Stimulated activated CD4-positive, alpha-beta T cell treated with anti-CD3 and anti-CD28 coated beads, Interleukin-2, amount 100 ng/mL, for 48 hours (primary cell): ENCODE measurements at regions not wholly inside any gene's neighbourhood (a gene's known extent, or its start where the extent isn't known, plus 50 kb on each side); places are given as distances from the start of the nearest gene placed in this dataset.
"Not testable (repeated sequence)": the region's sequence is repeated elsewhere in the genome, so short reads cannot be mapped to it uniquely, and the experiment has no call there.

Experiments
- DNase-seq, 2 donors: peaks; one replicate each; pipeline ENCODE4 v3.0.0-alpha.2; 2020

DNA sequence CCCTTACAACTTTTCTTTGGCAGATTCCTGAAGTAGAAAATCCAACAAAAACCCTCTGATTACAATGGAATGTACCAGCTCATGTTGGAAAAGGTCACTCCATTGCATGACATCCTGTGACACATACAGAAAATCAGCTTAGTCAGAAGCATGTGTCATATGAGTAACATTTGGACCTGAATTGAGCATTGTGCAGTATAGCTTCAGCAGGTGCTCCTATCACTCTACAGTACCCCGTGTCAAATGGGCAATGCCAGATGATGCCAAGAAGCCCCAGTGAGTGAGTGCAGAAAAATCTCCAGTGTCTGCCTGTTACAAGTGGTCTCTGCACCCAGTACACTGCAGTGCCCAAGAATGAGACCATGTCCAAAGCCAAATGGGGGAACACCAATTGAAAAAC is 129.7 kb upstream of the RUNX1 start:
- no peak for DNase-seq

DNA sequence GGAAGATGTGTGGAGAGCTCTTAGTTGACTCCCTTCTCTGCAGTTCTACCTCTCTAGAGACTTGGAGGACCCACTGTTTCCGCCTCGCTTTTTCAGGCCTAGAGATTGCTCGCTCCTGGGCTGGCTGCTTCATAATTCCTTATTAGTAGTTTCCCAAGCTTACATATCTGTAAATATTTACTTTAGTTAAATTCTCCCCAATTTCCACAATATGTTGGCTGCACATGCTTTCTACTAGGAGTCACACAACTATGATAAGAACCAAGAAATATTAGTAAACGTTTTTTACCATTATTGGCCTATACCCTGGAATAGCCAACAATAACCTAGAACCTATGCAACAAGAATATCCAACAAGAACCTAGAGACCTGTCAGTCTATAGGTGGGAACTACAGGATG is 129.0 kb upstream of the RUNX1 start:
- DNase-seq = no peak

DNA sequence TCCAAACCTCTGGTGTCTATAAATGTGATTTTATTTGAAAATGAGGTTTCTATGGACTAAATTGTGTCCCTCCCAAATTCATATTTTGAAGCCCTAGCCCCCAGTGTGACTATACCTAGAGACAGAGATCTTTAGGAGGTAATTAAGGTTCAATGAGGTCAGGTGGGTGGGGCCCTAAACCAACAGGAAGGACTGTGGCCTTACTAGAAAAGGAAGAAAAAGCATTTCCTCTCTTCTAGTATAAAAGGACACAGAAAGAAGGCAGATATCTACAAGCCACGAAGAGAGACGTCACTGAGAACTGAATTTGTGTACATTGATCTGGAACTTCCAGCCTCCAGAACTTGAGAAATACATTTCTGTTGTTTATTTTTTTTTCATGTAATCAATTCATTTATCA is 123.1 kb upstream of the RUNX1 start:
- no peak for DNase-seq

DNA sequence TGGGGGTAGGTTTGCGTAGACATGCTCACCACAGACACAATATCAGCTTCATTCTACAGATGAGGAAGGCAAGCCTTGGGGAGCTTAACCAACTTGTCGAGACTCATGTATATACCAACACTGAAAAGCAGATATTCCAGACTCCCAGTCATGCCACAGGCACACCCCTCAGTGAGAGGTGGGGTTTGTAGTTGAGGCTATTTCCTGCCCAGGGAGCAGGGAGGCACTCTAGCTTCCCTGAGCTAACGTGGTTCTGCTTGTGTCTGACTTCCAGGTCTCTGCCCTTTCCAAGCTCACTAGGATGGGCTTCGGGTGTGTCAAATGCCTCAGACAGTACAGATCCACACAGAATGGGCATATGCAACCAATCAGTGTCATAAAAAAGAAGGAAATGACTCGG is 122.3 kb upstream of the RUNX1 start:
- no peak for DNase-seq

DNA sequence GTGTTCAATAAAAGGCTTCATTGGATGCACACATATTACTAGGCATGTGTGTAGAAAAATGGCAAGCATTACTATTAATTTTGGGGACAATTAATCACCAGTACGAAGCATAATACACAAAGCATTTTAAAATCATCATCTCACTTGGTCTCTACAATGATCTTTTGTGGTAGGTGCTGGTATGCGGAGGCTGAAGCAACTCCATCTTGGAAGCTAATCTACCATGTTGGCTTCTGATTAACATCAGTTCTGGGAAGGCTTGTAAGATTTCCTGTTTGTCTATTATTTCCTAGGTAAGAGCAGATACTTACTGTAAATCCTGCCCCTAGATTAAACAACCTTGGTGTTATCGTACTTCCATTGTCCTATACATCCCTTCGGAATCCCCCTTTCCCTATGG is 121.7 kb upstream of the RUNX1 start:
- DNase-seq = no peak

DNA sequence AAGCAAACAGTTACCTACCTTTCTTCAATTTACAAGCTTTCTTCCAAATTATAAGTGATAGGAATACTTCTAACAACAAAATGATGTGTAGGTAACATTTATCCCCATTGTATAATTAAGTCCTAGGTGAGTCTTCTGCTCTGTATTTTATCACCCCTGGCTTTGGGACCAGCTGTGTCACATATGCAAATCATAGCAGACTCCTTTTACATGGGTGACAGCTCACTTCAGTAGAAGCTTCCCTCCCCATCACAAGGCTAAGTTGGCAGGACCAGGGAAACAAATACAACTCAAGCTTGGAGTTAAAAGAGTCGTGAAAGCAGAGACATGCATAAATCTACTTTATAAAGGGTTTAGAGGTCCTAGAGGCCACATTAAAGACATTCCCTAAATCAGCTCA is 121.1 kb upstream of the RUNX1 start:
- no peak for DNase-seq

DNA sequence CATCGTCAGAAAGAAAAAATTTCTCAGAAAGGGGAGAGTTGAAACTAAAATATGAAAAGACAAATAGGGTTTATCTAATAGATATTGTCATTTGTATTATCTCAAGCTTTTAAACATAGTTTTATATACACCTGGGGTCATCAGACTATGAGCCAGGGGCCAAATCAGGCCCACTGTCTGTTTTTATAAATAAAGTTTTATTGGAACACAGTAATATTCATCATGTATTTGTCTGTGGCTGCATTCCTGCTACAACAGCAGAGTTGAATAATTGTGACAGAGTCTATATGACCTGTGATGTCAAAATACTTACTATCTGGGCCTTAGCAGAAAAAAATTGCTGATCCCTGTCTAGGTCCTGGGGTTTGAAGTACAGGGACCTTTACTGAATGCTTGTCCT is 120.5 kb upstream of the RUNX1 start:
- DNase-seq = no peak

DNA sequence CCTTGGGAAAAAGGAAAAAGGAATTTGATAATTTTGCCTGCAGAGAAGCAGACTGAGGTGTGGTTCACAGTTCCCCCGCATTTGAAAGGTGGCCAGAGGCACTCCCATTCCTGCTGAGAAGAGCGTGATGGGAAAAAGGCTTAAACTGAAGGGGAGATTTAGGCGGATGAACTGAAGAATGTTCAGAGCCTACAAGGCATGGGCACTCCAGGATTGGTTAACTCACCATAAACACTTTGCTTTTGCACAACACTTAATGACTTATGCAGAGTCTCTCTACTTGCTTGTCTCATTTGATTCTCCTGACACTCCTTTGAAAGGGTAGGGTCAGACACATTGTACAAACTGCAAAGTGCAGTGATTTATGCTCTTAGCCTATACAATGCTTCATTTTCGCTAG is 119.6 kb upstream of the RUNX1 start:
- DNase-seq = no peak

DNA sequence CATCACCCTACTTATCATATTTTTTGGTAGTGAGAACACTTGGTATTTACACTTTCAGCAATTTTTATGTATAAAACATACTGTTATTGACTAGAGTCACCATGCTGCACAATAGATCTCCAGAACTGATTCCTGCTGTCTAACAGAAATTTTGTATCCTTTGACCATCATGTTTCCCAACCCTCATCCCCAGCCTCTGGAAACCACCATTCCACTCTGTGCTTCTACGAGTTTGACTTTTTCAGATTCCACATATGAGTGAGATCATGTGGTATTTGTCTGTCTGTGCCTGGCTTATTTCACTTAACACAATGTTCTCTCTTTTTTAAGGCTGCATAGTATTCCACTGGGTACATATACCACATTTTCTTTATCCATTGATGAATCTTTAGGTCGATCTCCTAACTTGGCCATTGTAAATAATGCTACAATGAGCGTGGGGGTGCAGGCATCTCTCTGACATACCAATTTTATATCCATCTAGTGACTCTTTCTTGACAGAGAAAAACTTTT is 115.9 kb upstream of the RUNX1 start:
- DNase-seq = no peak

DNA sequence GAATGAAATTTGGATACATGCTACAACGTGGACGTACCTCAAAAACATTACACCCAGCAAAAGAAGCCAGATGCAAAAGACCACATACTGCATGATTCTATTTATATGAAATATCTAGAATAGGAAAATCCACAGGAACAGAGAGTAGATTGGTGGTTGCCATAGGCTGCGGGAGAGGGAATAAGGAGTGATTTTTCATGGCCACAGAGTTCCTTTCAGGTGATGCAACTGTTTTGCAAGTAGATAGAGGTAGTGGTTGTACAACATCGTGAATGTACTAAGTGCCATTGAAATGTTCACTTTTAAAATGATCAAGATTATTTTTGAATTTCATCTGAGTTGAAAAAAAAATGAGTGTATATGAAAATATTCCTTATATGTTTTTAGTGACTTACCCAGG is 115.3 kb upstream of the RUNX1 start:
- no peak for DNase-seq

DNA sequence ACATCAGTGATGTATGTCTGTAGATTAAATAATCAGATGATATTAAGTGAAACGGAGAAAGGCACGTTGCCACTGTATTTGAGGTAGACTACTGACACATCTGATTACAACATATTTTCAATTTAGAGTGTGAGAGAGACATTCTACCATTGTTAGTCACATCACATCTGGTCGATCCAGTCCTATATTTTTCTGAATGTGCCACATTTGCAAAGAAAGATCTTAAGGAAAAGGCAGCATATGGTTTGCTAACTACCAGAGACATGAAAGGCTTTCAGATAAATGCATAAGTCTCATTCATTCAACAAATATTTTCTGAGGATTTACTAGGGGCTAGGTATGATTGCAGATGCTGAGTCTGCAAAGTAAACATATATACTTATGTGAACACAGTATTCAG is 114.3 kb upstream of the RUNX1 start:
- DNase-seq = no peak

DNA sequence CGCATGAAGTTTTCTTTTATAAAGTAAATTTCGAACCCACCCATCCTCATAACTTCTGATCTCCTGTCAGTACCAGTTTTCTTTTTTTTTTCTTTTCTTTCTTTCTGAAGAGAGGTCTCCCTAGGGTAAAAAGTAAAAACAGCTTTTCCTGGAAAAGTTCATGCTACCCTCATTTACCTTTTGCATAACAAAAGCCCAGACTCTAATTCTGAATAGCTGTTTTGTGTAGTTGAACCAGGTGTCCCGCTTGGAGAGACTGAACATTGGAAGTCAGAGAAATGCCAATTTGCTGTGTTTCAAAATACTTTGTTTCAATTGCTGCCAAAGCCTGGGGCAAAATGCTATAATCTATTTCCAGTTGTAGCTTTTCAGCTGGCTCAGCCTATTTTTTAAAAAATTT is 113.7 kb upstream of the RUNX1 start:
- no peak for DNase-seq

DNA sequence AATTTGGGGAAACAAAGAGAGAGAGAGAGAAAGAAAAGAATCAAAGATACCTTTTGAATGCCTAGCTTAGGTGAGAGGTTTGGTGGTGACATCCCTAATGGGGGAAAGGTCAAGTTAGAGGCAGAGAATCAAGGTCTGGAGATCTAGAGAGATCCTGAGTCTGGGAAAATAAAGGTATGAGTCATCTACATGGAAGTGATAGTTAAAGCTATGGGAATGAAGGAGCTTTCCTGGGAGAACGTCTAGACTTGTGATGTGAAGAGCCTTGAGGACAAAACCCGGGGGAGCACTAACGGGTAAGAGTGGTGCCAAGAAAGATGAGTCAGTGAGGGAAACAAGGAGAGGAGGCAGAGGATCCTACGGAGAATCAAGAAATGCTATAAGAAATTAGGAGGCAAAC is 110.8 kb upstream of the RUNX1 start:
- no peak for DNase-seq

DNA sequence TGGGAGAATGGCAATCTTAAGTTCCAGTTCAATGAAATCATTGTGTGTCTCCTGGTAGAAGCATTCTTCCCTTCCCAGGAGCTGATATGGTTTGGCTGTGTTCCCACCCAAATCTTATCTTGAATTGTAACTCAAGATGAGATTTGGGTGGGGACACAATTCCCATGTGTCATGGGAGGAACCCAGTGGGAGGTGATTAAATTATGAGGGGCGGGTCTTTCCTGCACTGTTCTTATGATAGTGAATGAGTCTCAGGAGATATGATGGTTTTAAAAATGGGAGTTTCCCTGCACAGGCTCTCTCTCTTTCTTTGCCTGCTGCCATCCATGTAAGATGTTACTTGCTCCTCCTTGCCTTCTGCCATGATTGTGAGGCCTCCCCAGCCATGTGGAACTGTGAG is 108.3 kb upstream of the RUNX1 start:
- DNase-seq = not testable (repeated sequence)

DNA sequence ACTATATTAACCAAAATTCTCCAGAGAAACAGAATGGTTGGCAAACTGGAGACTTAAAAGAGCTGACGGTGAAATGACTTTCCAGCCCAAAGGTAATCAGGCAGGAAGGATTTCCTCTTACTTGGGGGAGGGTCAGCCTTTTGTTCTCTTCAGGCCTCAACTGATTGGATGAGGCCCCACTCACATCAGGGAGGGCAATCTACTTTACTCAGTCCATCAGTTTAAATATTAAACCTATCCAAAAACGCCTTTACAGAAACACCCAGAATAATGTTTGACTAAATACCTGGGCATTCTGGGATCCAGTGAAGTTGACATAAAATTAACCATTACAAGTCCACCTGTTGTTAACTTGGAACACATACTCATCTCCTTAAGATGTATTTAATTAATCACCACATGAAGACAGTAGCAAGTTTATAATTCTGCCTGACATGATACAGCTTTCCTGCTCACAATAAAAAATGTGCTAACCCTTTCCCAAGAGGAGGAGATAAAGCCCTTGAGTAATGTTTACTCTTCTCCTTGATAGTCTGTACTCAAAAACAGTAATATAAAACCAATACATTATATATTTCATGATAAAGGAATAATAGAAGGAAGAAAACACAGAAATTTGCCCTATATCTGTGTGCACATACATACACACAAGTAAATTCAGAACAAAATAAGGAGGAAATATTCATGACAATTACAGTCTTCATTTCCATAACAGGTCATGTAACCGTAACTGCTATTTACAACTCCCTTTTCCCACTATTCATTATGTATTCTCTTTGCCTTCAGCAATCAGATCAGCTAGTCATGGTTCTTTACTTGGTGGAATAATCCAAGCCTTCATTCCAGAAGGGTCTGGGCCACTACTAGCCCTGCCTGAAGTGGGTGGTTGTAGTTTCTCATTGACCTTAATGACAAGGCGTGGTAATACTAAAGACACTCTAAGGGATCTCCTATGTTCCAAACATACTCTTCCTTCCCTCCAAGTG is 107.5 kb upstream of the RUNX1 start:
- DNase-seq = no peak

DNA sequence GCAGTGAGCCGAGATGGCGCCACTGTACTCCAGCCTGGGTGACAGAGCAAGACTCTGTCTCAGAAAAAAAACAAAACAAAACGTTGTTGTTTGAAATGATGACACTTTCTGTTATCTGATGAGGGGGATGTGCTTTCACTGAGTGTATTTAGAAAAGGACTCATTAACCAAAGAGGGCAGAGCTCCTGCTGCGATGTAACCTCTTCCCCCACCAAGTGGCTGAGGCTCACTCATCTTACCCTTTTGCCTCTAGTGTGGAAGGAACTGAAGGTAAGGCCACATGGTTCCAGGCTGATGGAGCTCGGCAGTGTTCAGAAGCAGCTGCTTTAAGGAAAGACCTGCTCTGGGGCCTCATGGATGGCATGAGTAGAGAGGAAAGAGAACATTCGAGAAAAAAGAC is 105.7 kb upstream of the RUNX1 start:
- no peak for DNase-seq

DNA sequence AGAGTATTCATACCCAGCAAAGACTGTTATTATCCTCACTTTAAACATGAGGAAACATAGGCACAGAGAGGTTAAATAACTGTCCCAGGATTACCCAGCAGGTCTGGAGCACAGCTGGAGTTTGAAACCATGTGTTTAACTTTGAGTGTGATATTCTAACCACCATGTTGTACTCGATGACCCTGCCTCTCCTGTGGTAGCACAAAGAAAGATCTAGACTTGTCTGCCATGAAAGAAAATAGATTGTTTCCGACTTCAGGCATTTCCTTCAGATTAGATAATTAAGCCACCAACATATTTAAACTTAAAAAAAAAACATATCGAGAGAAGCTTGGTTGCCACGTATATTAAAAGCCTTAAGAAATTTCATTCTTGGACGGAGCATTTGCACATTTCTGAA is 104.6 kb upstream of the RUNX1 start:
- no peak for DNase-seq

DNA sequence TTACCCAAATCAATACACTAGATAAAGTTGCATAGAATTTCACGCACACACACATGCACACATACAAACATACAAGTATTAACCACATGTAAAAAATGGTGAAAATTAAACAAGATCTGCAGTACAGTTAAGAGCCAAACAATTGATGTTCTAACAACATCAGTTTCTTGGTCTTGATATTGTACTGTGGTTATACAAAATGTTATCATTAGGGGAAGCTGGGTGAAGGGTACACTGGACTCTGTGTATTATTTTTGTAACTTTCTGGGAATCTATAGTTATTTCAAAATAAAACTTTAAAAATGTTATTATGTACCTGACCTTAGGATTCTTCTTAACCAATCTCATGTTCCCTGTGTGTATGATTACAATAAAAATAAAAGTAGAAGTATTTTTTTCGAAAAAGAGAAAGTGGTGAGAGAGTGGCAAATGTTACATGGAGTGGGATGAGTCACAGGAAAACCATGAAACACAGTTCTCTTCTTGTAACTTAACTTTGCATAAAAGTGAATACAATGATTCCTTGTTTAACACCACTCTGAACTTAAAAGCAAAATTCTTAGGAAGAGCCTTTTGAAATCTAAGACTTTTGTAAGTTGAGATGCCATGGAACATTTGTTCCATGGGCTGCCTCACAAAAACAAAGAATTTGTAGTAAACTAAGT is 101.6 kb upstream of the RUNX1 start:
- no peak for DNase-seq

DNA sequence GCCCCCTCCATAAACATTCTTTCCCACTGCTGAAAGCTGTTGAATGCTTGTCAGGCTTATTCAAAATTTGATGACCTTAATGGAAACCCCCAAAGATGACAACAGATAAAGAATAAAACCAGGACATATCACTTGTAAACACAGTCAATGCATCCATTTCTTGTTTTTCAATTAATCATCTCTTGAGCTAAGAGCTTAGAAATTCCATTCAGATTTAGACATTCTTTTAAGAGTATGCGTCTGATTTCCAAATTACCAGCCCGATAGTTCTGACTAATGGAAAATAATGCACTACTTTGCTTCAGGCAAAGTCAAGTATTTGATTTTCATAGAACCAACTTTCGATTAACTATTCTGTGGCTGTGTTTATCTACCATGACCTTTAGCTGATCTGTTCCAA is 100.6 kb upstream of the RUNX1 start:
- no peak for DNase-seq

DNA sequence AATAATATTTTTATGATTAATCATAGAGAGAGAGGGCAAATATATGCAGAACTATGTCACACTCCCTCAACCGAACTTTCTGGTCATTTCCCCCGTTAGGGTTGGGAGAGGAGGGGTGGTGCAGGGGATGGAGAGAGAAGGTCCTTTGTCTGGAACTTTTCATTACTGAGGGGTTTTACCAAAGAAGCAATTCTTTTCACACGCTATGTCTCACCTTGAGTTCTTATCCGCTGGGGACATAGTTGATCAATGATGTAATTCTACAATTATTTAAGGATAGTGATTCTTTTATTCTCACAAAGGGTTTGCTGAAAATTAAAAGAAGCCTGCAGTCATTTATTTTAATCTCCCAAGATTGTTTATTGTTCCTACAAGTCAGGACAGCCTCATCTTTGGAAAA is 98.3 kb upstream of the RUNX1 start:
- no peak for DNase-seq

DNA sequence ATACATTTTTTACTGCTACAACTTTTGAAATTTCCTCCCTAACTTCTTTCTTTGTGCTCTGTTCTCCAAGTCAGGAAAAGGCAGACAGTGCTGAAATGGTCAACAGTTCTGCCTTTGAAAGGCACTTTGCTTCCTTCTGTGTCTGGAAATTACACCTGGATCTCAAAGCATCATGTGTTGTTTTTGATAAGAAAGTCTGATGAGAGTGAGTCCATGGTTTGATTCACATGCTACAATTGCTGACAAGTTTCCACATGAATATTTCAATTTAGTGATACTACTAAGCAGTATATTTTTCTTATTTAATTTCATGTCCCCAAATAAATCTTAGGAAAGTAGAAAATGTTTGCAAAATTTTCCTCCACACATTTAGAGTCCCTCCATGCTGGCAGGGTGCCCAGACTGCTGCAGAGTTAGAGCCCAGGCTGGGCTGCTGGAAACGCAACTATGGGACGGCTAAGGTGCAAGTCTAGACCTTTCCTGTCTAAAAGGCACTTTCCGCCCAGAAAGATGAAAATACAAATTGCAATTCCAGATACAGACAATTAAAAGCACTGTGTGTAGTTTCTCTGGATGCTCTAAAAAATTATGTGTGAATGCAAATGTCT is 96.6 kb upstream of the RUNX1 start:
- DNase-seq = no peak

DNA sequence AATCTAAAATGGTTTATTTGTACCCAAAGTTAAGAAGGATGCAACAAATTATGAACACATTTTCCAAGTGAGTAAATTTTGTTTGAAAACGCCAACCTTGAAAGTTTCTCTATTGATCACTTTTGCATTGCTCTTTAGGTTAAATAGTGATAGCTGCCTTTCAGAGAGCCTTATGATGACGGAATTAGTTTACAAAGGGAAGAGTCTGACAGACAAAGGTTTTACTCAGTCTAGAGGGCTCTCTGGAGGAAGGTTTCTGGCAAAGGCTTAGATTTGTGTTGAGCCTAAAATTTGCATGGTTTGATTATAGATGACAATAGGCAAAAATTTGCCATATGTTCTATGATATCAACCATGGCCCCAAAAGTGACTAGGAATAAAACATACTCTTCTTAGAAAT is 95.9 kb upstream of the RUNX1 start:
- no peak for DNase-seq

DNA sequence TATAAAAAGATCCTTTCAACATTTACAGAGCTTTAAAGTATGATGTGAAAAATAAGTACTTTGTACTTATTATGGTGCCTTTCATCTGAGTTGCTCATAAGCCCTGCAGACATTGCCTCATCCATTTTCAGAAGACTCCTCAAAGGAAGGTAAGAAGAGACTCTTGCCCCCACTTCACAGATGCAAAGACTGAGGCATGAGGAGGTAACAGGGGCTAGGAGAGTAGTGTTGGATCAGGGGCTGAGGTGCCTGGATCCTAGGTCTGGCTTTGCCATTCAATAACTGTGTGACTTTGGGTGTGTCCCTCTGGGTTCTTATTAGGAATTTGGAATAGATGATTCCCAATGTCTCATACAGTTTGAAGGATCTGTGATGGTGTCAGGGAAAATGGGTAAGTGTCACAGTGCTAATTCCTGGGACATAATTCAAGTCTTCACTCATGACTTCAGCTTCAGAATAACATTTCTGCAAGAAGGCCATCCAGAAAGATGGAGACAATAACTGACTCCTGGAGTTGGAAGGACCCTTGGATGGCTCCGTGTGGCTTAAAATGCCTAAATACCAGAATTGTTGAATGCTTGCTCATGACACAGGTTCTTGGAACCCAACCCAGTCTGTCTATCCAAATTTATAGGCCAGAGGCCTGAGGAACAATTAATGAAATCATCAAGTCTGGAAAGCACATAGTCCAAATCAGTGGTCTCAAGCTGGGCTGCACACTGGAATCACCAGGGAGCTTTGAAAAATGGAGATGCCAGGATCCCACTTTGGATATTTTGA is 93.1 kb upstream of the RUNX1 start:
- no peak for DNase-seq
